Activated naive CD4-positive, alpha-beta T cell treated with anti-CD3 and anti-CD28 coated beads, Interleukin-2, amount 10 ng/mL, durations not matched to agents 7 days and 5 days (primary cell): ENCODE measurements at regions not wholly inside any gene's neighbourhood (a gene's known extent, or its start where the extent isn't known, plus 50 kb on each side); places are given as distances from the start of the nearest gene placed in this dataset.
"Not testable (repeated sequence)": the region's sequence is repeated elsewhere in the genome, so short reads cannot be mapped to it uniquely, and the experiment has no call there.

Source experiments
- CTCF ChIA-PET: fragments of 350-600 bp; sonication (Branson Sonifier 250); formaldehyde crosslinking; loops from one replicate; lab custom pipeline; 2021; ENCODE audit warnings: antibody characterized with exemption; lab: Charles Lee
- DNase-seq: peaks from one replicate; pipeline ENCODE4 v3.0.0-alpha.2; 2020
- H3K27ac Mint-ChIP-seq: one replicate; pipeline ENCODE4 v1.8.0; 2021; ENCODE audit warnings: mild to moderate bottlenecking, moderate library complexity, mixed read lengths
- H3K27me3 Mint-ChIP-seq: one replicate; pipeline ENCODE4 v1.8.0; 2021; ENCODE audit warnings: mild to moderate bottlenecking, mixed read lengths
- H3K36me3 Mint-ChIP-seq: one replicate; pipeline ENCODE4 v1.8.0; 2021; ENCODE audit warnings: mixed read lengths
- H3K4me1 Mint-ChIP-seq: one replicate; pipeline ENCODE4 v1.8.0; 2021; ENCODE audit warnings: mixed read lengths
- H3K4me3 Mint-ChIP-seq: one replicate; pipeline ENCODE4 v1.8.0; 2021; ENCODE audit warnings: mild to moderate bottlenecking, moderate library complexity, mixed read lengths
- H3K9me3 Mint-ChIP-seq: one replicate; pipeline ENCODE4 v1.8.0; 2021; ENCODE audit warnings: mixed read lengths

- CTCF ChIA-PET: no interaction called here
- H3K27ac Mint-ChIP-seq: no peak overlapping the region
- peaks cover 13% of the 10 kb centered on the region for H3K9me3 Mint-ChIP-seq
- H3K4me1 Mint-ChIP-seq: no peaks in the 10 kb centered on the region
- no peak overlapping the region for H3K4me3 Mint-ChIP-seq
- no peaks in the 10 kb centered on the region for H3K27me3 Mint-ChIP-seq
- H3K36me3 Mint-ChIP-seq: no peaks in the 10 kb centered on the region
- no peak for DNase-seq
Measured at GRCh38 chr11:97525273-97525672, 1135.5 kb downstream of the JRKL start.

- H3K36me3 Mint-ChIP-seq: no peaks in the 10 kb centered on the region
- no peak for DNase-seq
- CTCF ChIA-PET: no interaction called here
- H3K27me3 Mint-ChIP-seq: no peaks in the 10 kb centered on the region
- no peak overlapping the region for H3K27ac Mint-ChIP-seq
- H3K4me1 Mint-ChIP-seq: no peaks in the 10 kb centered on the region
- H3K9me3 Mint-ChIP-seq: peaks cover 12% of the 10 kb centered on the region
- H3K4me3 Mint-ChIP-seq: no peak overlapping the region
Measured at GRCh38 chr11:97537407-97538150, 1147.8 kb downstream of the JRKL start.

- Mint-ChIP-seq H3K4me3 (no peak overlapping the region), H3K36me3 (no peaks in the 10 kb centered on the region), H3K4me1 (no peaks in the 10 kb centered on the region), H3K27ac (no peak overlapping the region), H3K27me3 (no peaks in the 10 kb centered on the region), H3K9me3 (peaks cover 16% of the 10 kb centered on the region)
- no peak for DNase-seq
- CTCF ChIA-PET: no interaction called here
Measured at GRCh38 chr11:97544431-97544830, 1154.6 kb downstream of the JRKL start.

GRCh38 chr11:97548280-97548679 lies 1158.5 kb downstream of the JRKL start:
- peaks cover 5% of the 10 kb centered on the region for H3K9me3 Mint-ChIP-seq
- DNase-seq: no peak
- CTCF ChIA-PET: no interaction called here
- H3K4me1 Mint-ChIP-seq: no peaks in the 10 kb centered on the region
- no peak overlapping the region for H3K4me3 Mint-ChIP-seq
- H3K27ac Mint-ChIP-seq: no peak overlapping the region
- no peaks in the 10 kb centered on the region for H3K36me3 Mint-ChIP-seq
- H3K27me3 Mint-ChIP-seq: no peaks in the 10 kb centered on the region

GRCh38 chr11:97557399-97557798 lies 1167.6 kb downstream of the JRKL start:
- Mint-ChIP-seq H3K4me1 (no peaks in the 10 kb centered on the region), H3K27ac (no peak overlapping the region), H3K36me3 (no peaks in the 10 kb centered on the region), H3K4me3 (no peak overlapping the region), H3K9me3 (peaks cover 2% of the 10 kb centered on the region), H3K27me3 (no peaks in the 10 kb centered on the region)
- CTCF ChIA-PET: no interaction called here
- no peak for DNase-seq

GRCh38 chr11:97567801-97568200 lies 1178.0 kb downstream of the JRKL start:
- H3K4me1 Mint-ChIP-seq: no peaks in the 10 kb centered on the region
- no peak overlapping the region for H3K4me3 Mint-ChIP-seq
- no peak for DNase-seq
- peaks cover 15% of the 10 kb centered on the region for H3K9me3 Mint-ChIP-seq
- no peaks in the 10 kb centered on the region for H3K36me3 Mint-ChIP-seq
- H3K27ac Mint-ChIP-seq: no peak overlapping the region
- H3K27me3 Mint-ChIP-seq: no peaks in the 10 kb centered on the region
- CTCF ChIA-PET: no interaction called here

- H3K27ac Mint-ChIP-seq: no peak overlapping the region
- CTCF ChIA-PET: no interaction called here
- DNase-seq: no peak
- H3K4me3 Mint-ChIP-seq: no peak overlapping the region
- no peaks in the 10 kb centered on the region for H3K4me1 Mint-ChIP-seq
- H3K27me3 Mint-ChIP-seq: no peaks in the 10 kb centered on the region
- peaks cover 20% of the 10 kb centered on the region for H3K9me3 Mint-ChIP-seq
- H3K36me3 Mint-ChIP-seq: no peaks in the 10 kb centered on the region
Measured at GRCh38 chr11:97570636-97571035, 1180.8 kb downstream of the JRKL start.

GRCh38 chr11:97573771-97574170 lies 1184.0 kb downstream of the JRKL start:
- H3K9me3 Mint-ChIP-seq: peaks cover 15% of the 10 kb centered on the region

GRCh38 chr11:97574976-97575665 lies 1185.3 kb downstream of the JRKL start:
- Mint-ChIP-seq H3K4me1 (no peaks in the 10 kb centered on the region), H3K27ac (no peak overlapping the region), H3K4me3 (no peak overlapping the region), H3K27me3 (no peaks in the 10 kb centered on the region), H3K36me3 (no peaks in the 10 kb centered on the region), H3K9me3 (peaks cover 12% of the 10 kb centered on the region)
- CTCF ChIA-PET: no interaction called here
- DNase-seq: no peak

More at GRCh38 chr11:97573771-97574170, 1184.0 kb downstream of the JRKL start:
- H3K36me3 Mint-ChIP-seq, H3K4me3 Mint-ChIP-seq, DNase-seq, H3K4me1 Mint-ChIP-seq, H3K27ac Mint-ChIP-seq, CTCF ChIA-PET, H3K27me3 Mint-ChIP-seq: not testable (repeated sequence)

- Mint-ChIP-seq H3K4me1 (no peaks in the 10 kb centered on the region), H3K9me3 (peaks cover 6% of the 10 kb centered on the region), H3K4me3 (no peak overlapping the region), H3K36me3 (no peaks in the 10 kb centered on the region), H3K27me3 (no peaks in the 10 kb centered on the region), H3K27ac (no peak overlapping the region)
- CTCF ChIA-PET: no interaction called here
- DNase-seq: no peak
Measured at GRCh38 chr11:97607291-97608000, 1217.6 kb downstream of the JRKL start.

GRCh38 chr11:97610000-97610399 lies 1220.2 kb downstream of the JRKL start:
- Mint-ChIP-seq H3K4me3 (no peak overlapping the region), H3K27me3 (no peaks in the 10 kb centered on the region), H3K36me3 (no peaks in the 10 kb centered on the region), H3K9me3 (peaks cover 2% of the 10 kb centered on the region), H3K27ac (no peak overlapping the region), H3K4me1 (no peaks in the 10 kb centered on the region)
- DNase-seq: no peak
- CTCF ChIA-PET: interaction anchor here (0.7 kb wide), 1 partner anchor 138 kb away, joined by 4 read pairs; no protein-coding TSS in a partner anchor

- no peak for DNase-seq
- H3K27ac Mint-ChIP-seq: no peak overlapping the region
- H3K4me3 Mint-ChIP-seq: no peak overlapping the region
- CTCF ChIA-PET: no interaction called here
- no peaks in the 10 kb centered on the region for H3K36me3 Mint-ChIP-seq
- H3K9me3 Mint-ChIP-seq: peaks cover 5% of the 10 kb centered on the region
- H3K4me1 Mint-ChIP-seq: no peaks in the 10 kb centered on the region
- no peaks in the 10 kb centered on the region for H3K27me3 Mint-ChIP-seq
Measured at GRCh38 chr11:97610854-97611253, 1221.0 kb downstream of the JRKL start.

- CTCF ChIA-PET: no interaction called here
- no peak for DNase-seq
- Mint-ChIP-seq H3K27ac (no peak overlapping the region), H3K4me3 (no peak overlapping the region), H3K4me1 (no peaks in the 10 kb centered on the region), H3K36me3 (no peaks in the 10 kb centered on the region), H3K9me3 (peaks cover 5% of the 10 kb centered on the region), H3K27me3 (no peaks in the 10 kb centered on the region)
Measured at GRCh38 chr11:97611345-97611744, 1221.5 kb downstream of the JRKL start.

GRCh38 chr11:97614606-97615005 lies 1224.8 kb downstream of the JRKL start:
- no peak for DNase-seq
- H3K27me3 Mint-ChIP-seq: no peaks in the 10 kb centered on the region
- CTCF ChIA-PET: no interaction called here
- H3K36me3 Mint-ChIP-seq: no peaks in the 10 kb centered on the region
- no peak overlapping the region for H3K4me3 Mint-ChIP-seq
- H3K9me3 Mint-ChIP-seq: peaks cover 8% of the 10 kb centered on the region
- no peaks in the 10 kb centered on the region for H3K4me1 Mint-ChIP-seq
- no peak overlapping the region for H3K27ac Mint-ChIP-seq
